ENCODE measurements at regions not wholly inside any gene's neighbourhood (a gene's known extent, or its start where the extent isn't known, plus 50 kb on each side); places are given as distances from the start of the nearest gene placed in this dataset.
A peak's percentile ranks its signal among the peaks of the same experiment; 100 is the strongest.
"Not testable (repeated sequence)": the region's sequence is repeated elsewhere in the genome, so short reads cannot be mapped to it uniquely, and the experiment has no call there.

- not testable (repeated sequence) for DNase-seq
Measured at GRCh38 chr1:149841597-149842238, 57.6 kb upstream of the BOLA1 start.

GRCh38 chr1:149842458-149843064 lies 56.8 kb upstream of the BOLA1 start:
- not testable (repeated sequence) for DNase-seq

GRCh38 chr1:149843431-149844041 lies 55.8 kb upstream of the BOLA1 start:
- DNase-seq: no peak

- peak; percentile 8 for DNase-seq
Measured at GRCh38 chr1:149844101-149844500, 55.3 kb upstream of the BOLA1 start.

- no peak for DNase-seq
Measured at GRCh38 chr1:149844650-149845255, 54.6 kb upstream of the BOLA1 start.

- no peak for DNase-seq
Measured at GRCh38 chr1:149845416-149845815, 54.0 kb upstream of the BOLA1 start.

- peak; percentile 23 for DNase-seq
Measured at GRCh38 chr1:149846042-149846441, 53.3 kb upstream of the BOLA1 start.

GRCh38 chr1:149846593-149847466 lies 52.5 kb upstream of the BOLA1 start:
- DNase-seq: no peak

- DNase-seq: no peak
Measured at GRCh38 chr1:149848340-149849110, 50.8 kb upstream of the BOLA1 start.

GRCh38 chr1:149849111-149849946 lies 50.0 kb upstream of the BOLA1 start:
- DNase-seq: no peak

Measured in stimulated activated CD4-positive, alpha-beta T cell treated with anti-CD3 and anti-CD28 coated beads, Interleukin-1b, Interleukin-23, amount 100 ng/mL, for 48 hours (primary cell).